Progenitor cell of endocrine pancreas (in vitro differentiated cells): ENCODE measurements at regions not wholly inside any gene's neighbourhood (a gene's known extent, or its start where the extent isn't known, plus 50 kb on each side); places are given as distances from the start of the nearest gene placed in this dataset.
A peak's percentile ranks its signal among the peaks of the same experiment; 100 is the strongest.

Source experiments
- DNase-seq: peaks from one replicate; pipeline ENCODE4 v3.0.0; 2021; ENCODE audit warnings: low spot score; ENCODE audit not compliant: unreplicated experiment
- H3K27ac Mint-ChIP-seq: 2 replicates; pipeline ENCODE4 v1.8.0; 2021; ENCODE audit warnings: mild to moderate bottlenecking, moderate library complexity, mixed read lengths
- H3K27me3 Mint-ChIP-seq: 2 replicates; pipeline ENCODE4 v1.8.0; 2021; ENCODE audit warnings: mixed read lengths
- H3K36me3 Mint-ChIP-seq: 2 replicates; pipeline ENCODE4 v1.8.0; 2022; ENCODE audit warnings: mixed read lengths; ENCODE audit not compliant: insufficient read depth
- H3K4me1 Mint-ChIP-seq: 2 replicates; pipeline ENCODE4 v1.8.0; 2021; ENCODE audit warnings: low read depth, mixed read lengths
- H3K4me3 Mint-ChIP-seq: 2 replicates; pipeline ENCODE4 v1.8.0; 2021; ENCODE audit warnings: low read depth, mild to moderate bottlenecking, moderate library complexity, mixed read lengths
- H3K9me3 Mint-ChIP-seq: 2 replicates; pipeline ENCODE4 v1.8.0; 2021; ENCODE audit warnings: low read depth, mixed read lengths
- CTCF ChIP-seq: fragments of 200-600 bp; sonication (generic); IDR thresholded peaks from one replicate; pipeline ENCODE4 v1.5.0; 2021; ENCODE audit warnings: antibody characterized with exemption, mild to moderate bottlenecking; ENCODE audit not compliant: unreplicated experiment

GRCh38 chr2:126515471-126515870, 140.5 kb upstream of the GYPC start:
- no peak for DNase-seq
- H3K27me3 Mint-ChIP-seq: peaks cover 41% of the 10 kb centered on the region
- peaks cover 3% of the 10 kb centered on the region for H3K4me1 Mint-ChIP-seq
- no peak overlapping the region for H3K27ac Mint-ChIP-seq
- H3K9me3 Mint-ChIP-seq: no peaks in the 10 kb centered on the region
- H3K4me3 Mint-ChIP-seq: no peak overlapping the region
- TF ChIP-seq CTCF: no peak
- no peaks in the 10 kb centered on the region for H3K36me3 Mint-ChIP-seq

DNA sequence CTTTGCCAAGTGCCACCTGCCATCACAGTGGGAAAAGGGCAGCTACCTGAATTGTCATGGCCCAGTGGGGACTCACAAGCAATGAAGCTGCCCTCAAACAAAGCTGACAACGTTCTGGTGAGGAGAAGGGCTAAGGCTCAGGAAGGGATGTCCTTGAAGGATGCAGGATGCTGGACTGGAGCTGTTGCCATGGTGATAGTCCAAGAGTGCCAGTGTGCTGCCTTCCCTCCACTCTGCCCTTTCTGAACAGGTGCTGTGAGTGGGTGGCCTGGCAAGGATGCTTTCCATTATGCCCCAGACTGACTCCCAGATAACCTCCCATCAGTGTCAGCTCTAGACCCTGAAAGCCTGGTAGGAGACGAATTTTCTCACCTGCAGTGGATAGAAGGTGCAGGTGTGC, 137.8 kb upstream of the GYPC start:
- H3K4me1 Mint-ChIP-seq: no peaks in the 10 kb centered on the region
- no peak for DNase-seq
- no peak overlapping the region for H3K4me3 Mint-ChIP-seq
- no peaks in the 10 kb centered on the region for H3K9me3 Mint-ChIP-seq
- TF ChIP-seq CTCF: no peak
- H3K36me3 Mint-ChIP-seq: no peaks in the 10 kb centered on the region
- H3K27ac Mint-ChIP-seq: no peak overlapping the region
- H3K27me3 Mint-ChIP-seq: peaks cover 17% of the 10 kb centered on the region

- Mint-ChIP-seq H3K36me3 (no peaks in the 10 kb centered on the region), H3K27ac (no peak overlapping the region), H3K27me3 (peaks cover 10% of the 10 kb centered on the region), H3K4me1 (no peaks in the 10 kb centered on the region), H3K4me3 (no peak overlapping the region), H3K9me3 (no peaks in the 10 kb centered on the region)
- peak; percentile 68 for TF ChIP-seq CTCF
- DNase-seq: peak; percentile 28
Measured at GRCh38 chr2:126527836-126528490, 128.0 kb upstream of the GYPC start.

- peaks cover 21% of the 10 kb centered on the region for H3K27me3 Mint-ChIP-seq
Measured at GRCh38 chr2:126531029-126531428, 124.9 kb upstream of the GYPC start.

DNA sequence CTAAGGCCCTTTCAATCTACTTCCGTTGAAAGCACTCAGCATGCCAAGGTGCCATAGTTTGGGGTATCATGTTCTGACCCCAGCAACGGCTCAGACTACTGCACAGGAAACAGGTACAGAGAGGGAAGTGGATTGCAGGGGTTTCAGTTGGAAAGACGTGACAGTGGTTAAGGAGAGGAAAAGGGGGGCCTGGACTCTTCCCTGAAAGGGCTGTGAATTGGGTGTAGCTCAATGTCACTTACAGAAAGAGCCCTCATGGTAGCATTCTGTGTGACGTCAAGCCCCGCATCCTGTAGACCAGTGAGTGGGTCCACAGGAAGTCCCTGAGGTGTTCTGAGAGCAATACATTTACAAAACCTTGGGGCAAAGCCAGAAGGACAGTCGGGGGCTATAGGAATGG, 121.5 kb upstream of the GYPC start:
- H3K4me3 Mint-ChIP-seq: no peak overlapping the region
- H3K4me1 Mint-ChIP-seq: no peaks in the 10 kb centered on the region
- TF ChIP-seq CTCF: no peak
- no peaks in the 10 kb centered on the region for H3K36me3 Mint-ChIP-seq
- H3K27me3 Mint-ChIP-seq: peaks cover 21% of the 10 kb centered on the region
- H3K27ac Mint-ChIP-seq: no peak overlapping the region
- H3K9me3 Mint-ChIP-seq: no peaks in the 10 kb centered on the region
- no peak for DNase-seq

More at GRCh38 chr2:126531029-126531428, 124.9 kb upstream of the GYPC start:
- Mint-ChIP-seq H3K36me3 (no peaks in the 10 kb centered on the region), H3K4me3 (no peak overlapping the region), H3K4me1 (no peaks in the 10 kb centered on the region), H3K9me3 (no peaks in the 10 kb centered on the region), H3K27ac (no peak overlapping the region)
- TF ChIP-seq CTCF: no peak
- no peak for DNase-seq
